SK-N-MC (cell line): ENCODE measurements at regions not wholly inside any gene's neighbourhood (a gene's known extent, or its start where the extent isn't known, plus 50 kb on each side); places are given as distances from the start of the nearest gene placed in this dataset.

Source experiments
- EZH2 ChIP-seq: fragments of 200-600 bp; sonication (generic); IDR thresholded peaks from one replicate; pipeline ENCODE4 v1.6.1; 2017; ENCODE audit warnings: antibody characterized with exemption
- FOXP2 ChIP-seq: optimal IDR thresholded peaks from 2 replicates; pipeline ENCODE3; 2011; ENCODE audit warnings: mild to moderate bottlenecking, moderate library complexity; ENCODE audit not compliant: insufficient read depth; ENCODE audit errors: extremely low read length, control extremely low read depth
- POLR2AphosphoS5 ChIP-seq: IDR thresholded peaks from 2 replicates; pipeline ENCODE4 v1.6.1; 2012; ENCODE audit warnings: mild to moderate bottlenecking, low read depth, low read length, borderline replicate concordance

GRCh38 chr9:95780121-95780520, 95.4 kb upstream of the ERCC6L2 start:
- no peak for TF ChIP-seq EZH2
- no peak for TF ChIP-seq POLR2AphosphoS5
- no peak for TF ChIP-seq FOXP2
